K562 (cell line): ENCODE measurements at regions not wholly inside any gene's neighbourhood (a gene's known extent, or its start where the extent isn't known, plus 50 kb on each side); places are given as distances from the start of the nearest gene placed in this dataset.

Experiments used
- BCLAF1 ChIP-seq, 2 experiments: fragments of 450-650 bp in 1 of 2; IDR thresholded peaks; 2 replicates each; pipeline ENCODE4 v1.6.1; 2011 to 2017; ENCODE audit warnings: low read depth in 2 of 2, antibody characterized with exemption in 1 of 2, borderline replicate concordance in 1 of 2, low read length in 1 of 2, mild to moderate bottlenecking in 1 of 2, mixed read lengths in 1 of 2; ENCODE audit not compliant: control insufficient read depth in 1 of 2
- GATAD2A ChIP-seq: fragments of 450-650 bp; IDR thresholded peaks from 2 replicates; pipeline ENCODE4 v1.6.1; 2017
- SNRNP70 ChIP-seq: fragments of 200-400 bp; formaldehyde crosslinking; optimal IDR thresholded peaks from 2 replicates; pipeline ENCODE3; 2017; ENCODE audit warnings: low read depth, low read length
- SRSF9 ChIP-seq: fragments of 200-400 bp; formaldehyde crosslinking; IDR thresholded peaks from 2 replicates; pipeline ENCODE4 v1.6.1; 2017; ENCODE audit warnings: low read depth, low read length, borderline replicate concordance
- ZBTB7A ChIP-seq: IDR thresholded peaks from 2 replicates; pipeline ENCODE4 v1.6.1; 2011; ENCODE audit warnings: low read depth, mild to moderate bottlenecking, low read length, moderate library complexity, borderline replicate concordance; ENCODE audit not compliant: control insufficient read depth
- ZNF263 ChIP-seq: sonication (generic); formaldehyde crosslinking; IDR thresholded peaks from 2 replicates; pipeline ENCODE4 v1.8.0; 2022; ENCODE audit warnings: mild to moderate bottlenecking, missing genetic modification reagents, borderline replicate concordance
- ZNF280B ChIP-seq: fragments of 250-450 bp; sonication (Bioruptor Pico); IDR thresholded peaks from 2 replicates; pipeline ENCODE4 v1.5.1; 2021; ENCODE audit warnings: mild to moderate bottlenecking
- ZNF707 ChIP-seq: fragments of 250-450 bp; sonication (Bioruptor Pico); conservative IDR thresholded peaks from 2 replicates; pipeline ENCODE4 v1.8.0; 2022; ENCODE audit warnings: inconsistent platforms, mild to moderate bottlenecking, moderate library complexity

GRCh38 chr18:987325-988186 lies 82.9 kb downstream of the ADCYAP1 start:
- TF ChIP-seq ZNF707 (CRISPR knock-in tag) (no peak), ZNF280B (CRISPR knock-in tag) (no peak), BCLAF1 (IDR thresholded peaks at IDR 0.05; ENCODE audit: borderline replicate concordance in 1 of 2, control insufficient read depth in 1 of 2, low read depth in 2 of 2, low read length in 1 of 2) (no peak), ZBTB7A (no peak), GATAD2A (peak; percentile 18; the same call in 1 of the 2 replicates), SRSF9 (no peak), ZNF263 (CRISPR knock-in tag) (no peak), SNRNP70 (no peak)
